NCI-H524 (cell line): ENCODE measurements at regions not wholly inside any gene's neighbourhood (a gene's known extent, or its start where the extent isn't known, plus 50 kb on each side); places are given as distances from the start of the nearest gene placed in this dataset.

Experiments
- DNase-seq, 2 experiments: peaks; one replicate each; lab custom pipeline; 2025; lab: John Stamatoyannopoulos, UW

DNA sequence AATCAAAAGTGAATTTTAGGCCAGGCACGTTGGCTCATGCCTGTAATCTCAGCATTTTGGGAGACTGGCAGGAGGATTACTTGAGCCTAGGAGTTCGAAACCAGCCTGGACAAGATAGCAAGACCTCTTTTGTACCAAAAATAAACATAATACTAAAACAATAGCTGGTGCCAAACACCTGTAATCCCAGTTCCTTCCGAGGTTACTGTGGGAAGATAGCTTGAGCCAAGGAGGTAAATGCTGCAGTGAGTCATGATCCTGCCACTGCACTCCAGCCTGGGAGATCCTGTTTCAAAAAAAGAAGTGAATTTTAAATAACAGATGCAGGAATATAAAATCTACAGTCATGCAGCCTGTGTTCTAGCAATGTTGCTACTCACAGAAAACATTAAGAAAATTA, 488.3 kb downstream of the PPARGC1A start:
- DNase-seq, result no peak

DNA sequence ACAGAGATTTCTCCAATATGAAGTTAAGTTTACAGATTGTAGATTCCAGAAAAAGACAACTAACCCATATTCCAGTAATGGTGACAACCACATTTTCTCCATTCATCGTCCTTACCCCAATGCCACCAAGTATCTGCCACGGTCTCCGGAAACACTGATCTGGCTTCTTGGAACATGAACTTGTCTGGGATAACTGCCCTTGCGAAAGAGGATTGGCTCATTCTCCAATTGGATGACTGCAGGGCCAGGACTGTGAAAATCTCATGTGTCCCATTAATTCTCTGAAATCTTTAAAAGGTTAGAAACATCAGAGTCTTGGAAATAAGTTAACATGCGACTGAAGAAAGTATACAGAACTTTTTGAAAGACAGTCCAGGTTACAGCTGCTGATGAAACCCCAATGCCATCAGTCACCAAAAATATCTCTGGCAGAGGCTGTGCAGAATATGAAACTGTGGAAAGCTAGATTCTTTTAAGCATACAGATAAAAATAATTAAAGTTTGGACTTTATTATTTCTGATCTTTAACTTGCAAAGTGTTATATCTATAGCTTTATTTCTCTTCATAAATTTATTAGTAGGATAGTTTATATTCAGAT, 496.9 kb downstream of the PPARGC1A start:
- DNase-seq, result no peak

GRCh38 chr4:23390246-23390645, 499.6 kb downstream of the PPARGC1A start:
- DNase-seq, result no peak

- DNase-seq, result no peak
Measured at GRCh38 chr4:23388699-23389395, 501.0 kb downstream of the PPARGC1A start.

DNA sequence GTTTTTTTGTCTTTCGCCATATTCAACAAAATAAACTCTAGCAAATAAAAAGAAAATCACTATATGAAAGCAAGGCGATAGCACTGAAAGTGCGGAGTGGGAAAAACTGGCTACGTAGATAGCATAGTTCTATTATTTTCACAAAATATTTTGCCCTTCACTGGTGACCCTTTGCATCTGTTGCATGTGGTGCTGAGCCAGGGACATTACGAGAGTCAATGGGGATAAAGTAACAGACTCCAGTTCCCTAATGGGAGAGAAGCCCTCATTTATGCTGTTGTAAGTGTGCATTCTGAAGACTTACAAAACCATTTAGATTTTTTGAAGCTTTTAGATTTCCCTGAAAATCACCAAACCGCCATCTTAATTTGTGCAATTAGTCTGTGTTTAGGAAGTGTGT, 501.6 kb downstream of the PPARGC1A start:
- DNase-seq, result no peak

DNA sequence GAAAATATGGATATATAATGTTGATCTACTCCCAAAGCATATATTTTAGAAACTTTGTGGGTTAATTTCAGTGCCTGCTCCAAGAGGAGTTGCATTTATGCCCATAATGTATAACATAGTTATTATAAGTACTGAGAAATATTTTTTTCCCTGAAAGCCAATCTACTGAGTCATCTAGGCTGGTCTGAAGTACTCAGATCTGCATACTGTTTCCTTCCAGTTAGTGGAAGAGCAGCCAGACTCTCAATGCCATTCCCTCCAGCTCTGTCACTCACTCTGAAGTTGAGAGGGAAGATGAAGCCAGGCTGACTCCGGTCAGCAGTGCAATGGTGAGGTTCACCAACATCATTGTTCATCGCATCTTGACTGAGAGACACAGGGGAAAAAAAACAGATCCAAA, 505.1 kb downstream of the PPARGC1A start:
- no peak for DNase-seq

GRCh38 chr4:23382879-23383278, 507.0 kb downstream of the PPARGC1A start:
- DNase-seq, result no peak

- no peak for DNase-seq
Measured at GRCh38 chr4:23374259-23374658, 515.6 kb downstream of the PPARGC1A start.

- peak; percentile 35 to 67 for DNase-seq
Measured at GRCh38 chr4:23373261-23373660, 516.6 kb downstream of the PPARGC1A start.

DNA sequence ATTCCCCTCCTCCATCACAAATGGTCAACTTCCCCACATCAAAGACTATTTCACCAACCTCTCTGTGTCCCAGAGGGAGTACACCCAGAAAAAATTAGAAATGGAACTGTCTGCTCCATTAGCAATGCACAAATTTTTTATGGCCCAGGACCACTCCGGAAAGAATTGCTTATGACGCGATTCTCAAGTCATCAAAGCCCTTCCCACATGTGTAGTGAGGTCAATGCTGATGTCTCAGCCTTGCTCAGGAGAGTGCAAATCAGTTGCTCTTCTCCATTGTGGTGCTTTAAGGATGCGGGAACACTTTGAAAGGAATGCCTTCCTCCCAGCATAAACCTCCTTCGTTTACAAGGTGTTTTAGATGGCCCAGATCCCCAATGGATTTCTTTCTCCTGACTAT, 518.3 kb downstream of the PPARGC1A start:
- DNase-seq, result no peak

- DNase-seq, result peak; percentile 11 to 74
Measured at GRCh38 chr4:23369331-23369730, 520.5 kb downstream of the PPARGC1A start.

- peak; percentile 24 to 27 for DNase-seq
Measured at GRCh38 chr4:23368081-23368697, 521.7 kb downstream of the PPARGC1A start.

- no peak for DNase-seq
Measured at GRCh38 chr4:23366557-23366906, 523.3 kb downstream of the PPARGC1A start.

DNA sequence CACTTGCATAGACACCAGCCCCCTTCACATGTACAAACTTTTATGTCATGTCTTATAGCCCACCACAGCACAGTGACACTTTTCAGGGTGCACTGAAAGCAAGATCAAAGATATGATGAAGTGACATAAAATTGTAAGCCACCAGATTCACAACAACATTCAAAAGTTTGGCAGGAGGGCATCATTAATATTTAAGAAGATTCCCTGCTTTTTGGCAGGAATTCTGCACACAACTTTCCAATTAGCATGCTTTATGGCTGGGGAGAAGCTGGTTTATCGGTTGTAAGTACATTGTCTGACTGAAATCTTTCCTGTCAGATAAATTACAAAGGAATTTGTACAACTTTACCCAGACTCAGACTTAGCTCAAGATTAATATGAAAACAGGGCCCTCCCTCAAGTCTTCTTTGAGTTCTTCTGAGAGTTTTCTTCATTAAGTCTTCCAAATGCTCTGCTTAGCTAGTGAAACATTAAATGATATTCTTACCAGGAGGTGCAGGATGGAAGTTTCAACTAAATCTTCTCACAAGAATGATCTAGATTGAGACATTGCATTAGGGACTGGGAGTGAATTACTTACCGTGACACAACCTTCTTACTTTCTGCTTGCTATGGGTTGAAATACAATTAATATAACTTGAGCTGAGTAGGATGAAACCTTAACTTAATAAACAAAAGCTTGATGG, 523.8 kb downstream of the PPARGC1A start:
- no peak for DNase-seq

GRCh38 chr4:23365086-23365485, 524.8 kb downstream of the PPARGC1A start:
- DNase-seq, result no peak

DNA sequence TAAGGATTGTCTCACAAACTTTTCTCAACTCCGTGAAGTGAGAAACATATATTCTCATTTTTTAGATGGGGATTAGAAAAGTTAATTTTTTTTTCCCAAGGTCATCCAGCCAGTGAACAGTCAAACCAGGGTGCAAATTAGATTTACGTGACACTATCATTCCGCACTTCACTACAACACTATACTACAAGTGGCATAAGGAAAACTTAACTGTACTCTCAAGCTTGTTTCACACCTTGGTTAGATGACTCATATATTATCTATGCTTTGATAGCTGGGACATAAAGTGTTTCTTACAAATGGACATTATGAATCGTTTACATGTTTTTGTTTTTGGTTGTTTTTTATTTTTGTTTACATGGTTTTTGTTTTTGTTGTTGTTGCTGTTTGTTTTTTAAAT, 525.7 kb downstream of the PPARGC1A start:
- DNase-seq, result no peak

- DNase-seq, result no peak
Measured at GRCh38 chr4:23361453-23361852, 528.4 kb downstream of the PPARGC1A start.

DNA sequence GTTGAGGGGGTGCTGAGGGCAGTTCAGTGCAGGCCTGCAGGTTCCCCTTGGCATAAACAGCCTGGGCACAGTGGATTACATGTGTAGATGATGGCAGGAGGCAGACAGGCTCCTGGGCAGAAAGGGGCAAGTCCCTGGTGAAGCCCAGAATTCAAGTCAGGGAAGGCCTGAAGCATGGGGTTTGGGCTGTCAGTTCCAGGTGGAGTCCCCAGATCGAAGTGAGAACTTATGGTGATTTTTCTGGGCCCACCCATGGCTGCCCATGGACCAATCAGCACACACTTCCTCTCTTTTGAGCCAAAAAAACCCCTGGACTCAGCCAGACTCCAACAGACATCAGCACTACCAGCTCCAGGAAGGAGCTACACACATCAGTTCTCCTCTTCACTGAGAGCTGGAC, 529.1 kb downstream of the PPARGC1A start:
- DNase-seq, result no peak

GRCh38 chr4:23355258-23355657, 534.6 kb downstream of the PPARGC1A start:
- no peak for DNase-seq

DNA sequence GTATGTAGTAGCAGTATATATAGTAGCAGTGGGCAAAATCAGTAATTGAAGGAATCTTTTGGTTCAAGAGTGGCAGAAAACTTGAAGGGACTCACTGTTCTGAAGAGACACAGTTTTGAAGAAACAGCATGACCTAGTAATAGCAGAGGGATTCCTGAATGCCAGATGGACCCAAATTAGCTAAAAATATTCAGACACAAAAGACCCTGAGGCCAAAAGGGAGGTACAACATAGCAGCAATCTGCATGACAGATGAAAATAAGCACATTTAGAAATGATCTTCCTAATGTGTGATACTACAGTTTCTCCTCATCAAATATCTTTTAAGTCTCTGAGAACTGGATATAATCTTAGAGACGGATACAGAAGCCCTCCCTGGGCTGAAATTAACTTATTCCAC, 536.6 kb downstream of the PPARGC1A start:
- DNase-seq, result no peak

DNA sequence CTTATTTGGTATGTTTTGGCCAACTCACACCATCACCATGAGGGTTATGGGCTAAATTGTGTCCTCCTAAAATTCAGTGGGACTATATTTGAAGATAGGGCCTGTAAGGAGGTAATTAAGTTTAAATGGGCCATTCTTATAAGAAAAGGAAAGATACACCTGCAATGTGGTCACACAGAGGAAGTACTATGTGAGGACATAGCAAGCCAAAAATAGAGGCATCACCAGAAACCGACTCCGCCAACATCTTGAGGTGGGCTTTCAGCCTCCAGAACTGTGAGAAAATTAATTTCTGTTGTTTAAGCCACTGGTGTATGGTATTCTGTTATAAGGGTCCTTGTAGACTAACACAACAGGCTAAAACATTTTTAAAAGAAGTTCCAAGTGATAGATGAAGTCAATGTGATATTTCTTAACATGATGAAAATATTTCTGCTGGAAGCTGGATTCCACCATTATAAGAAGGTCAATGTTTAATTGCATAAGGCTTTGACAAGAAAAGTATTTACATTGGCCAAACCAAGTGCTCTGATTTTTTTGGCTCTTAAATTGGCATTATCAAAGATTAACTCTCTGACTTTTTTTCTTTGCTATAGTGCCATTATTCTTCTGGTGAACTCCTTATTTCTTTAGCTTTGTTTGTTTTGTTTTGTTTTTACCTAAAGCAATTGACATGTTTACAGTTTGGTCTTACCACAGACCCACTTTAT, 540.9 kb downstream of the PPARGC1A start:
- DNase-seq, result no peak

- DNase-seq, result peak in 1 of 2 experiments; percentile 16
Measured at GRCh38 chr4:23337292-23337691, 552.6 kb downstream of the PPARGC1A start.
